Tibial nerve (tissue), 4 donors: ENCODE measurements at regions not wholly inside any gene's neighbourhood (a gene's known extent, or its start where the extent isn't known, plus 50 kb on each side); places are given as distances from the start of the nearest gene placed in this dataset.
A peak's percentile ranks its signal among the peaks of the same experiment; 100 is the strongest.

Experiments
- DNase-seq, 2 donors: peaks; one replicate each; pipeline ENCODE4 v3.0.0-alpha.2; 2019; ENCODE audit warnings: low spot score in 2 of 2
- H3K27ac ChIP-seq, 4 donors: fragments of 200-600 bp; sonication (generic) in 3 of 4; one replicate each; pipeline ENCODE4 v1.5.1; 2017 to 2019; ENCODE audit warnings: mild to moderate bottlenecking in 1 of 4
- H3K27me3 ChIP-seq, 2 donors: fragments of 200-600 bp; sonication (generic) in 1 of 2; one replicate each; pipeline versions ENCODE4 v1.5.1 to v1.6.0; 2017 to 2019
- H3K36me3 ChIP-seq, 3 donors: fragments of 200-600 bp; sonication (generic); one replicate each; pipeline ENCODE4 v1.5.1; 2018 to 2019
- H3K4me1 ChIP-seq, 4 donors: fragments of 200-600 bp; sonication (generic) in 3 of 4; one replicate each; pipeline ENCODE4 v1.5.1; 2017 to 2019
- H3K4me3 ChIP-seq, 4 donors: fragments of 200-600 bp; sonication (generic) in 3 of 4; one replicate each; pipeline ENCODE4 v1.5.1; 2017 to 2019; ENCODE audit warnings: mild to moderate bottlenecking in 1 of 4, moderate library complexity in 1 of 4
- H3K9me3 ChIP-seq, 4 donors: fragments of 200-600 bp; sonication (generic) in 3 of 4; one replicate each; pipeline ENCODE4 v1.5.1; 2017 to 2019
- CTCF ChIP-seq, 5 experiments: fragments of 200-600 bp in 3 of 5; fragments of 450-650 bp in 2 of 5; sonication (generic) in 3 of 5; IDR thresholded peaks; one replicate each; pipeline ENCODE4 v1.5.1; 2016 to 2019; ENCODE audit warnings: antibody characterized with exemption in 5 of 5, mild to moderate bottlenecking in 3 of 5, moderate library complexity in 2 of 5
- EP300 ChIP-seq, 2 donors: sonication (generic); formaldehyde crosslinking; IDR thresholded peaks; one replicate each; pipeline ENCODE4 v1.6.1; 2017; ENCODE audit warnings: antibody characterized with exemption in 2 of 2, mild to moderate bottlenecking in 1 of 2
- POLR2A ChIP-seq, 2 donors: fragments of 450-650 bp; IDR thresholded peaks; one replicate each; pipeline ENCODE4 v1.6.1; 2017; ENCODE audit warnings: antibody characterized with exemption in 2 of 2, mild to moderate bottlenecking in 2 of 2, moderate library complexity in 2 of 2
- WGBS, 2 donors: methylation state at CpG; one replicate each; pipeline ENCODE4 v1.1.5; 2018; 5-methylcytosine and 5-hydroxymethylcytosine counted together

GRCh38 chr3:64894006-64894405, 206.2 kb upstream of the ADAMTS9 start:
- no peak for TF ChIP-seq EP300 (IDR thresholded peaks at IDR 0.05)
- TF ChIP-seq POLR2A (IDR thresholded peaks at IDR 0.05): no peak
- no peak for TF ChIP-seq CTCF (IDR thresholded peaks at IDR 0.05)
- Histone ChIP-seq H3K36me3 (no peaks in the 10 kb centered on the region), H3K27ac (peak overlapping the region in 1 of 4 donors; percentile 34), H3K4me1 (peaks cover 0 to 53% (median 18%) of the 10 kb centered on the region in 4 donors), H3K27me3 (no peaks in the 10 kb centered on the region), H3K4me3 (no peak overlapping the region), H3K9me3 (no peaks in the 10 kb centered on the region)
- 57 to 69% methylated on average over 5 of the region's 5 CpGs for WGBS, 2 donors
- DNase-seq: no peak

DNA sequence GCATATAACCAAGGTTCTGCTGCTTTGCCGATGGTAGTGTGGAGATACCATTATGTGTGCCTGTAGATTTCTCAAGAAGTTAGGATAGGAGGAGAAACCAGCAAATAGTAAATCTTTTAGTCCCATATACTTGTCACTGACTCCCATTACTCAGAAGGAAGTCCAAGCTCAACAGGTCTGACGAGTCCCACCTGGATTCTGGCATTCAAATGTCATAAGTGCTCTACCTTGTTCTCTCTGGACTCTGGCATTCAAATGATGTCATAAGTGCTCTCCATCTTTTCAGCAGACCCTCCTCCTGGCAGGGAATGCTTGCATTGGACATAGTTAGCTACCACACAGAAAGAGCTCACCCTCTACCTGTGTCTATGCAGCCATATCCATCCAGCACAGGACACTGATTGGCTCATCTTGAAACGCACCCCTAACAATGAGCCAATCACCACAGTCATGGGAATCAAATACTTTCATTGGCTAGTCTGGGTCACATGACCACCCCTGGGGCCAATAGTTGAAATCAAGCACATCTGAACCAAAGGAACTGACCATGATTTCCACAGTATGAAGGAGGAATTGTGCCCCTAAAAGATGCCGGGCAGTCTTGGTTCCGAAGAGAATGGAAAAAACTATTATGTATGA, 205.0 kb upstream of the ADAMTS9 start:
- 94 to 96% methylated on average over 5 of the region's 5 CpGs for WGBS, 2 donors
- no peak overlapping the region for H3K4me3 ChIP-seq
- TF ChIP-seq POLR2A (IDR thresholded peaks at IDR 0.05) (no peak), EP300 (IDR thresholded peaks at IDR 0.05) (no peak)
- peaks cover 0 to 64% (median 19%) of the 10 kb centered on the region in 4 donors for H3K4me1 ChIP-seq
- H3K9me3 ChIP-seq: no peaks in the 10 kb centered on the region
- no peaks in the 10 kb centered on the region for H3K36me3 ChIP-seq
- no peak for DNase-seq
- peak overlapping the region in 1 of 4 donors; percentile 20 for H3K27ac ChIP-seq
- no peaks in the 10 kb centered on the region for H3K27me3 ChIP-seq

DNA sequence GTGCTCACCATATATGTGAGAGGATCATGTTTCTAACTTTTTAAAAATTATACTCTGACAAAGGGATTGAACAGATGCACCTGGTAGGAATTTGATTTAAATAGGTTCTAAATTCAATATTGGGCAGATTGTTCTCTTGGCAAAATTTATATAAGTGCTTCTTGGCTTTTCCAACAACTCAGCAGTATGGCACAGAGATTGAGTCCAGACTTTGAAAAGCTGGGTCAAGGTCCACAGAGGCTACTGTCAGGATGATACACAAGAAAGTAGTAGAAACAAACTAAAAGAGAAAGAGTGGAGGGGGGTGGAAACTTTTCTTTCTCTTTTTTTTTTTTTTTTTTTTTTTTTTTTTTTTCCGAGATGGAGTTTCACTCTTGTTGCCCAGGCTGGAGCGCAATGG, 203.2 kb upstream of the ADAMTS9 start:
- DNase-seq: no peak
- H3K27ac ChIP-seq: no peak overlapping the region
- 96 to 100% methylated on average over 2 of the region's 2 CpGs for WGBS, 2 donors
- no peak for TF ChIP-seq CTCF (IDR thresholded peaks at IDR 0.05)
- no peak for TF ChIP-seq POLR2A (IDR thresholded peaks at IDR 0.05)
- TF ChIP-seq EP300 (IDR thresholded peaks at IDR 0.05): no peak
- H3K27me3 ChIP-seq: no peaks in the 10 kb centered on the region
- H3K4me1 ChIP-seq: peaks cover 0 to 53% (median 19%) of the 10 kb centered on the region in 4 donors
- no peaks in the 10 kb centered on the region for H3K9me3 ChIP-seq
- no peak overlapping the region for H3K4me3 ChIP-seq
- no peaks in the 10 kb centered on the region for H3K36me3 ChIP-seq

DNA sequence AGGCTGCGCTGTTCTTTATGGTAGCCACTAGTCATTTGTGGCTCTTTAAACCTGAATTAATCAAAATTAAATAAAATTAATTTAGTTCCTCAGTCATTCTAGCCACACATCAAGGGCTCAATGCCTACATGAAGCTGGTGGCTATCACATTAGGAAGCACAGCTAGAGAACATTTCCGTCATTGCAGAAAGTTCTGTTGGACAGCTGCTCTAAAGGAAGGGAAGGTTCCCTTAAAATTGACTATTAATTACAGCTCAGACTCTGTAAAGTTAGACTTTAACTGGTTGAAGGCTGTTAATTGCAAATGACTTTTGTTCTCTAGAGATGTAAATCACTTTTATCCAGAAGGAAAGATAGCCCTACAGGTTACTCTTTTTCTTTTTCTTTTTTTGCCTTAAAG, 202.7 kb upstream of the ADAMTS9 start:
- Histone ChIP-seq H3K9me3 (no peaks in the 10 kb centered on the region), H3K27ac (peak overlapping the region in 2 of 4 donors; percentile 19 to 31), H3K4me1 (peaks cover 0 to 48% (median 19%) of the 10 kb centered on the region in 4 donors), H3K27me3 (no peaks in the 10 kb centered on the region), H3K36me3 (no peaks in the 10 kb centered on the region), H3K4me3 (no peak overlapping the region)
- WGBS, 2 donors: 67 to 73% methylated on average over 2 of the region's 2 CpGs
- DNase-seq: no peak
- no peak for TF ChIP-seq CTCF (IDR thresholded peaks at IDR 0.05)
- TF ChIP-seq POLR2A (IDR thresholded peaks at IDR 0.05): no peak
- no peak for TF ChIP-seq EP300 (IDR thresholded peaks at IDR 0.05)

DNA sequence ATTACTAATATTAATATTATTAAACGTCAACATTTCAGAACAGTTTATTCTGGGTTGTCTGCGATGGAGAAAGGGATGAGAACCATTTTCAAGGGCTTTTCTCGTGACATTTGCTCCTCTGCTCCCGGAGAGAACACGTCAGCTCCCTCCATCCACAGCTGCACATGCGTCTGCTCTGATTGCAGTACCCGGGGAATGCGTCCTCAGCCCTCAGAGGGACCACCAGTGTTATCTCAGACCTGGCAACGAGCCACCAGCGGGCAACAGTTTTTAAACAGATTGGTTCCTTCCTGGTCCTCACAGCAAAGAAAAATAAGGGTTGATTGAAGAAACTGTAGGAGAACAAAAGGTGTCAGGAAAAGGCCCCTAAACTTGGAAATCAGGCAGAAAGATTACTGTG, 202.2 kb upstream of the ADAMTS9 start:
- TF ChIP-seq EP300 (IDR thresholded peaks at IDR 0.05): peak; percentile 43 to 50
- TF ChIP-seq POLR2A (IDR thresholded peaks at IDR 0.05): no peak
- no peaks in the 10 kb centered on the region for H3K27me3 ChIP-seq
- 27 to 28% methylated on average over 10 of the region's 10 CpGs for WGBS, 2 donors
- no peaks in the 10 kb centered on the region for H3K36me3 ChIP-seq
- no peaks in the 10 kb centered on the region for H3K9me3 ChIP-seq
- H3K4me3 ChIP-seq: no peak overlapping the region
- H3K27ac ChIP-seq: peak overlapping the region in 2 of 4 donors; percentile 19 to 31
- DNase-seq: no peak
- H3K4me1 ChIP-seq: peaks cover 0 to 44% (median 17%) of the 10 kb centered on the region in 4 donors

GRCh38 chr3:64888840-64889392, 201.1 kb upstream of the ADAMTS9 start:
- no peaks in the 10 kb centered on the region for H3K36me3 ChIP-seq
- H3K9me3 ChIP-seq: no peaks in the 10 kb centered on the region
- peak overlapping the region in 3 of 4 donors; percentile 15 to 61 (median 31) for H3K27ac ChIP-seq
- no peak for TF ChIP-seq EP300 (IDR thresholded peaks at IDR 0.05)
- no peak for TF ChIP-seq POLR2A (IDR thresholded peaks at IDR 0.05)
- TF ChIP-seq CTCF (IDR thresholded peaks at IDR 0.05): no peak
- no peaks in the 10 kb centered on the region for H3K27me3 ChIP-seq
- no peak for DNase-seq
- 69 to 72% methylated on average over 3 of the region's 3 CpGs for WGBS, 2 donors
- H3K4me1 ChIP-seq: peaks cover 0 to 44% (median 14%) of the 10 kb centered on the region in 4 donors
- H3K4me3 ChIP-seq: no peak overlapping the region
